A549 (cell line): ENCODE measurements at regions not wholly inside any gene's neighbourhood (a gene's known extent, or its start where the extent isn't known, plus 50 kb on each side); places are given as distances from the start of the nearest gene placed in this dataset.

Source experiments
- CHD4 ChIP-seq: fragments of 200-600 bp; sonication (generic); IDR thresholded peaks from 2 replicates; pipeline ENCODE4 v1.6.1; 2016; ENCODE audit warnings: antibody characterized with exemption, mild to moderate bottlenecking, borderline replicate concordance
- EP300 ChIP-seq, 2 experiments: fragments of >200 bp; sonication (Bioruptor Twin); formaldehyde crosslinking; IDR thresholded peaks; 2 replicates in 1 of 2; 3 replicates in 1 of 2; pipeline ENCODE4 v1.6.1; 2016 to 2017
- POLR2A ChIP-seq: IDR thresholded peaks from 2 replicates; pipeline ENCODE4 v1.6.1; 2012; ENCODE audit warnings: mild to moderate bottlenecking, low read length
- REST ChIP-seq: fragments of 200-600 bp; sonication (generic); IDR thresholded peaks from 2 replicates; pipeline ENCODE4 v1.6.1; 2016; ENCODE audit warnings: antibody characterized with exemption, mild to moderate bottlenecking, moderate library complexity
- USF2 ChIP-seq: fragments of 450-650 bp; IDR thresholded peaks from 2 replicates; pipeline ENCODE4 v1.6.1; 2014; ENCODE audit warnings: antibody characterized with exemption
- ZNF302 ChIP-seq: fragments of 250-450 bp; sonication (Bioruptor Pico); IDR thresholded peaks from 2 replicates; pipeline ENCODE4 v1.9.0; 2021; ENCODE audit warnings: inconsistent platforms, mild to moderate bottlenecking, moderate library complexity
- TF ChIP-seq, protein P1 (sequence below): fragments of >200 bp; sonication (Bioruptor Twin); formaldehyde crosslinking; IDR thresholded peaks from 3 replicates; pipeline ENCODE4 v1.5.1; 2016
- TF ChIP-seq, protein P2 (sequence below): IDR thresholded peaks from 2 replicates; pipeline ENCODE4 v1.6.1; 2012; ENCODE audit warnings: low read depth, borderline replicate concordance

DNA sequence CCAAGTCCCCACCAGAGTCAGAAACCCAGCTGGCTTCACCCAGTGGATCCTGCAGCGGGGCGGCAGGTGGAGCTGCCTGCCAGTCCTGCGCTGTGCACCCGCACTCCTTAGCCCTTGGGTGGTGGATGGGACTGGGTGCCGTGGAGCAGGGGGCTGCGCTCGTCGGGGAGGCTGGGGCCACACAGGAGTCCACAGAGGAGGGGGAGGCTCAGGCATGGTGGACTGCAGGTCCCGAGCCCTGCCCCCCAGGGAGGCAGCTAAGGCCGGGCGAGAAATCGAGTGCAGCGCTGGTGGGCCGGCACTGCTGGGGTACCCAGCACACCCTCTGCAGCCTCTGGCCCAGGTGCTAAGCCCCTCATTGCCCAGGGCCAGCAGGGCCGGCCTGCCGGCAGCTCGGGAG is 144.6 kb upstream of the MGAT5 start:
- TF ChIP-seq EP300 (IDR thresholded peaks at IDR 0.05) (no peak), POLR2A (no peak), ZNF302 (CRISPR knock-in tag) (no peak), CHD4 (no peak), REST (no peak), USF2 (no peak)
- TF ChIP-seq, protein P1, sequence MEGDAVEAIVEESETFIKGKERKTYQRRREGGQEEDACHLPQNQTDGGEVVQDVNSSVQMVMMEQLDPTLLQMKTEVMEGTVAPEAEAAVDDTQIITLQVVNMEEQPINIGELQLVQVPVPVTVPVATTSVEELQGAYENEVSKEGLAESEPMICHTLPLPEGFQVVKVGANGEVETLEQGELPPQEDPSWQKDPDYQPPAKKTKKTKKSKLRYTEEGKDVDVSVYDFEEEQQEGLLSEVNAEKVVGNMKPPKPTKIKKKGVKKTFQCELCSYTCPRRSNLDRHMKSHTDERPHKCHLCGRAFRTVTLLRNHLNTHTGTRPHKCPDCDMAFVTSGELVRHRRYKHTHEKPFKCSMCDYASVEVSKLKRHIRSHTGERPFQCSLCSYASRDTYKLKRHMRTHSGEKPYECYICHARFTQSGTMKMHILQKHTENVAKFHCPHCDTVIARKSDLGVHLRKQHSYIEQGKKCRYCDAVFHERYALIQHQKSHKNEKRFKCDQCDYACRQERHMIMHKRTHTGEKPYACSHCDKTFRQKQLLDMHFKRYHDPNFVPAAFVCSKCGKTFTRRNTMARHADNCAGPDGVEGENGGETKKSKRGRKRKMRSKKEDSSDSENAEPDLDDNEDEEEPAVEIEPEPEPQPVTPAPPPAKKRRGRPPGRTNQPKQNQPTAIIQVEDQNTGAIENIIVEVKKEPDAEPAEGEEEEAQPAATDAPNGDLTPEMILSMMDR = no peak
- TF ChIP-seq, protein P2, sequence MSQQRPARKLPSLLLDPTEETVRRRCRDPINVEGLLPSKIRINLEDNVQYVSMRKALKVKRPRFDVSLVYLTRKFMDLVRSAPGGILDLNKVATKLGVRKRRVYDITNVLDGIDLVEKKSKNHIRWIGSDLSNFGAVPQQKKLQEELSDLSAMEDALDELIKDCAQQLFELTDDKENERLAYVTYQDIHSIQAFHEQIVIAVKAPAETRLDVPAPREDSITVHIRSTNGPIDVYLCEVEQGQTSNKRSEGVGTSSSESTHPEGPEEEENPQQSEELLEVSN = no peak
